K562 (cell line): ENCODE measurements at regions not wholly inside any gene's neighbourhood (a gene's known extent, or its start where the extent isn't known, plus 50 kb on each side); places are given as distances from the start of the nearest gene placed in this dataset.

Source experiments
- CEBPG ChIP-seq, 3 experiments: fragments of 200-800 bp in 1 of 3; sonication (Bioruptor generic) in 1 of 3; sonication (generic) in 1 of 3; formaldehyde crosslinking in 1 of 3; IDR thresholded peaks in 2 of 3; conservative IDR thresholded peaks in 1 of 3; 2 replicates each; pipeline versions ENCODE4 v1.6.1 to v1.8.0; 2016 to 2022; ENCODE audit warnings: missing compliant biosample characterization in 2 of 3, missing genetic modification characterization in 2 of 3, mild to moderate bottlenecking in 1 of 3, missing genetic modification reagents in 1 of 3
- GTF2A2 ChIP-seq: IDR thresholded peaks from 2 replicates; pipeline ENCODE4 v1.6.1; 2016; ENCODE audit warnings: mild to moderate bottlenecking, missing genetic modification characterization, missing compliant biosample characterization
- HDAC1 ChIP-seq, 2 experiments: fragments of 450-650 bp; IDR thresholded peaks; 2 replicates each; pipeline ENCODE4 v1.6.1; 2016 to 2017; ENCODE audit warnings: inconsistent platforms in 1 of 2, mild to moderate bottlenecking in 1 of 2, moderate library complexity in 1 of 2
- HEY1 ChIP-seq: fragments of 250-450 bp; sonication (Bioruptor Pico); IDR thresholded peaks from 2 replicates; pipeline ENCODE4 v1.5.0; 2020; ENCODE audit warnings: mild to moderate bottlenecking, moderate library complexity, borderline replicate concordance
- MCM7 ChIP-seq, 2 experiments: fragments of 450-650 bp; IDR thresholded peaks; 2 replicates each; pipeline ENCODE4 v1.6.1; 2016 to 2018
- MED1 ChIP-seq: sonication (generic); formaldehyde crosslinking; IDR thresholded peaks from 2 replicates; pipeline ENCODE4 v1.8.1; 2023; ENCODE audit warnings: missing genetic modification reagents, borderline replicate concordance
- RAD51 ChIP-seq: fragments of 450-650 bp; IDR thresholded peaks from 2 replicates; pipeline ENCODE4 v1.7.1; 2016; ENCODE audit warnings: low read depth, mild to moderate bottlenecking, borderline replicate concordance
- RBM17 ChIP-seq: fragments of 200-400 bp; formaldehyde crosslinking; IDR thresholded peaks from 2 replicates; pipeline ENCODE4 v1.6.1; 2017; ENCODE audit warnings: low read depth, mild to moderate bottlenecking, low read length, borderline replicate concordance
- THRAP3 ChIP-seq: fragments of 450-650 bp; IDR thresholded peaks from 2 replicates; pipeline ENCODE4 v1.6.1; 2016; ENCODE audit warnings: mild to moderate bottlenecking, inconsistent platforms, borderline replicate concordance
- TRIM24 ChIP-seq, 2 experiments: fragments of 450-650 bp; IDR thresholded peaks; 2 replicates each; pipeline ENCODE4 v1.6.1; 2016
- ZNF146 ChIP-seq: IDR thresholded peaks from one replicate; pipeline ENCODE4 v1.6.1; 2018; ENCODE audit warnings: missing compliant biosample characterization; ENCODE audit not compliant: unreplicated experiment
- ZNF197 ChIP-seq: fragments of 200-800 bp; sonication (Bioruptor generic); IDR thresholded peaks from 2 replicates; pipeline ENCODE4 v1.6.1; 2016; ENCODE audit warnings: low read depth, missing genetic modification characterization, missing compliant biosample characterization
- ZNF212 ChIP-seq: fragments of 450-650 bp; formaldehyde crosslinking; IDR thresholded peaks from 2 replicates; pipeline ENCODE4 v1.4.0; 2020; ENCODE audit warnings: mild to moderate bottlenecking
- ZNF274 ChIP-seq: IDR thresholded peaks from 2 replicates; pipeline ENCODE4 v1.6.1; 2011; ENCODE audit warnings: low read depth, mild to moderate bottlenecking, low read length, moderate library complexity, borderline replicate concordance
- ZNF584 ChIP-seq: fragments of 200-800 bp; sonication (Bioruptor generic); IDR thresholded peaks from 2 replicates; pipeline ENCODE4 v1.6.1; 2016; ENCODE audit warnings: low read depth, mild to moderate bottlenecking, missing genetic modification characterization, missing compliant biosample characterization
- TF ChIP-seq, protein P1 (sequence below): IDR thresholded peaks from 2 replicates; pipeline ENCODE4 v1.6.1; 2014; ENCODE audit warnings: antibody characterized with exemption
- TF ChIP-seq, protein P2 (sequence below): sonication (generic); formaldehyde crosslinking; IDR thresholded peaks from 2 replicates; pipeline ENCODE4 v1.8.0; 2022; ENCODE audit warnings: mild to moderate bottlenecking, missing genetic modification reagents
- TF ChIP-seq, protein P3 (sequence below), 2 experiments: fragments of 250-450 bp in 1 of 2; fragments of 450-650 bp in 1 of 2; sonication (Bioruptor Pico) in 1 of 2; IDR thresholded peaks; 2 replicates each; pipeline versions ENCODE4 v1.6.1 to v1.8.0; 2016 to 2021; ENCODE audit warnings: mild to moderate bottlenecking in 2 of 2, moderate library complexity in 2 of 2, missing compliant biosample characterization in 1 of 2, missing genetic modification characterization in 1 of 2
- TF ChIP-seq, protein P4 (sequence below), 3 experiments: fragments of 200-800 bp in 1 of 3; sonication (Bioruptor generic) in 1 of 3; sonication (generic) in 1 of 3; formaldehyde crosslinking in 1 of 3; IDR thresholded peaks; 2 replicates each; pipeline versions ENCODE4 v1.6.1 to v1.8.0; 2016 to 2022; ENCODE audit warnings: mild to moderate bottlenecking in 2 of 3, missing compliant biosample characterization in 2 of 3, missing genetic modification characterization in 2 of 3, missing genetic modification reagents in 1 of 3
- TF ChIP-seq, protein P5 (sequence below): fragments of 250-450 bp; sonication (Bioruptor Pico); IDR thresholded peaks from 2 replicates; pipeline ENCODE4 v1.8.0; 2022; ENCODE audit warnings: moderate library complexity, mild to moderate bottlenecking, inconsistent platforms

DNA sequence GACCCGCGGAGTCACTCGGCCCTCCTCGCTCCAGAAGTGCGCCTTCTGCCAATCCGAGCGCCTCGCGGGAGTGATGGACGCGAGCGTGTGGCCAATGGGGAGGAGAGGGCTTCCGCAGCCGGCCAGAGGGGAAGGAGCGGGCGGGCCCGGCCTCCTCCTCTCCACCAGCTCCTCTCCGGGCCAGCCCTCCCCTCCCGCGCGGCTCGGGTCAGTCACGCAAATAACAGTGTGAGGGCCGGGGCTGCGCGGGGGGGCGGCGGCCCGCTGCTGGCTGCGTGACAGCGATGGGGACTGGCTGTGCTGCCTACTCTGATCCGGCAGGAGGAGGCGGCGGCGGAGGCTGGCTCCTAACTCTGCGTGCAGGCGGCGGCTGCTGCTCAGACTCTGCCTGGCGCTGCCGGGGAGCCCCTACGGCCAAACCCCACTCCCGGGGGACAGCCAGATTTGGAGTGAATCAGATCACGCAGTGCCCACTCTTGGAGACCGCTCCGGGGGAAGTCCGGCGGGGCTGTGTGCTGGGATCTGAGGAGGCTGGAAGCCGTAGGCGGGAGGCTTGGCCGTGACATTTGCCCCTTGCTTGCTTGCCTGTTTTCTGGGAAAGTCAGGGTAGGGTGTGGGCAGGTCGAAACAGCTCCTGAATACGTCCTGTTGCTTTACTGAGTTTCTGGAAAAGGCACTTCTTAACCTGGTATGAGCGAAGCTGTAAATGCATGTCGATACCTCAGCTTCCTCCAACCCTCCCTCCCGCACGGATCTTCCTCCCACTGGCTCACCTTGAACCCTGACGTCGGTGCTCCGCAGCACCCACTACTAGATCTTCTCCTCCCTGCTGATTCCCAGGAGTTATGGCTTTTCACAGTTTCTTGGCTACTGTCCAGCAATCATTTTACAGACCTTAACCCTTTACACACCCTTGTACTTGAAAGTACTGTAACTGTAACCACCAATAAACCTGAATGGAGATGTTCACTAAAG, 97.9 kb upstream of the SERTAD2 start (continued):
- peak in 1 of 2 experiments; percentile 83; a peak in 2 of 4 replicates for TF ChIP-seq HDAC1 (IDR thresholded peaks at IDR 0.05)
- TF ChIP-seq, protein P1, sequence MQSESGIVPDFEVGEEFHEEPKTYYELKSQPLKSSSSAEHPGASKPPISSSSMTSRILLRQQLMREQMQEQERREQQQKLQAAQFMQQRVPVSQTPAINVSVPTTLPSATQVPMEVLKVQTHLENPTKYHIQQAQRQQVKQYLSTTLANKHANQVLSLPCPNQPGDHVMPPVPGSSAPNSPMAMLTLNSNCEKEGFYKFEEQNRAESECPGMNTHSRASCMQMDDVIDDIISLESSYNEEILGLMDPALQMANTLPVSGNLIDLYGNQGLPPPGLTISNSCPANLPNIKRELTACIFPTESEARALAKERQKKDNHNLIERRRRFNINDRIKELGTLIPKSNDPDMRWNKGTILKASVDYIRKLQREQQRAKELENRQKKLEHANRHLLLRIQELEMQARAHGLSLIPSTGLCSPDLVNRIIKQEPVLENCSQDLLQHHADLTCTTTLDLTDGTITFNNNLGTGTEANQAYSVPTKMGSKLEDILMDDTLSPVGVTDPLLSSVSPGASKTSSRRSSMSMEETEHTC: no peak
- TF ChIP-seq TRIM24 (IDR thresholded peaks at IDR 0.05): peak in 1 of 2 experiments; percentile 38; a peak in 1 of 4 replicates
- TF ChIP-seq, protein P2, sequence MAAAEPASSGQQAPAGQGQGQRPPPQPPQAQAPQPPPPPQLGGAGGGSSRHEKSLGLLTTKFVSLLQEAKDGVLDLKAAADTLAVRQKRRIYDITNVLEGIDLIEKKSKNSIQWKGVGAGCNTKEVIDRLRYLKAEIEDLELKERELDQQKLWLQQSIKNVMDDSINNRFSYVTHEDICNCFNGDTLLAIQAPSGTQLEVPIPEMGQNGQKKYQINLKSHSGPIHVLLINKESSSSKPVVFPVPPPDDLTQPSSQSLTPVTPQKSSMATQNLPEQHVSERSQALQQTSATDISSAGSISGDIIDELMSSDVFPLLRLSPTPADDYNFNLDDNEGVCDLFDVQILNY (CRISPR knock-in tag): no peak
- TF ChIP-seq, protein P3, sequence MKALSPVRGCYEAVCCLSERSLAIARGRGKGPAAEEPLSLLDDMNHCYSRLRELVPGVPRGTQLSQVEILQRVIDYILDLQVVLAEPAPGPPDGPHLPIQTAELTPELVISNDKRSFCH (CRISPR knock-in tag; IDR thresholded peaks at IDR 0.05): no peak
- TF ChIP-seq, protein P3 (tag; IDR thresholded peaks at IDR 0.05): no peak
- TF ChIP-seq ZNF584 (CRISPR knock-in tag): no peak
- TF ChIP-seq ZNF146 (CRISPR knock-in tag): no peak
- TF ChIP-seq CEBPG (CRISPR knock-in tag; IDR thresholded peaks at IDR 0.05): no peak
- TF ChIP-seq CEBPG (tag; conservative IDR thresholded peaks at IDR 0.05 in 1 of 2, IDR thresholded peaks at IDR 0.05 in 1 of 2): no peak
- TF ChIP-seq ZNF274: no peak
- no peak for TF ChIP-seq MCM7 (IDR thresholded peaks at IDR 0.05)
- TF ChIP-seq RBM17: no peak
- no peak for TF ChIP-seq MED1 (CRISPR knock-in tag)
- no peak for TF ChIP-seq THRAP3
- TF ChIP-seq GTF2A2 (tag): no peak
- TF ChIP-seq, protein P4, sequence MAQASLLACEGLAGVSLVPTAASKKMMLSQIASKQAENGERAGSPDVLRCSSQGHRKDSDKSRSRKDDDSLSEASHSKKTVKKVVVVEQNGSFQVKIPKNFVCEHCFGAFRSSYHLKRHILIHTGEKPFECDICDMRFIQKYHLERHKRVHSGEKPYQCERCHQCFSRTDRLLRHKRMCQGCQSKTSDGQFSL (CRISPR knock-in tag; IDR thresholded peaks at IDR 0.05): peak; percentile 82
- TF ChIP-seq, protein P4 (tag; IDR thresholded peaks at IDR 0.05): no peak
- TF ChIP-seq ZNF212 (CRISPR knock-in tag): no peak
- no peak for TF ChIP-seq ZNF197 (CRISPR knock-in tag)
- TF ChIP-seq, protein P5, sequence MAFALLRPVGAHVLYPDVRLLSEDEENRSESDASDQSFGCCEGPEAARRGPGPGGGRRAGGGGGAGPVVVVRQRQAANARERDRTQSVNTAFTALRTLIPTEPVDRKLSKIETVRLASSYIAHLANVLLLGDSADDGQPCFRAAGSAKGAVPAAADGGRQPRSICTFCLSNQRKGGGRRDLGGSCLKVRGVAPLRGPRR: no peak
- peak; percentile 10; the same call in 1 of the 2 replicates for TF ChIP-seq RAD51
- TF ChIP-seq HEY1 (CRISPR knock-in tag): no peak
